HepG2 (cell line): ENCODE measurements at regions not wholly inside any gene's neighbourhood (a gene's known extent, or its start where the extent isn't known, plus 50 kb on each side); places are given as distances from the start of the nearest gene placed in this dataset.

Source experiments
- ATAC-seq: fragments of 200-7000 bp; cut with Tn5 transposase; 3 replicates; pipeline ENCODE4 v1.9.1; 2020; ENCODE audit warnings: mild to moderate bottlenecking, moderate library complexity
- BruUV-seq: library from RNA; stranded (reverse); fragments of 400-500 nt; replicated peaks from 2 replicates; lab custom pipeline; 2021; lab: Mats Ljungman, UMichigan
- CTCF ChIA-PET: fragments of 300-600 bp; formaldehyde crosslinking; extraction: SDS; loops from one replicate; lab custom pipeline; 2021; ENCODE audit warnings: low total read pairs, inconsistent platforms, low intra/inter-chr PET ratio; lab: Yijun Ruan, JAX
- POLR2A ChIA-PET: fragments of 350-600 bp; sonication (Branson Sonifier 250); formaldehyde crosslinking; loops from one replicate; lab custom pipeline; 2020; ENCODE audit warnings: antibody characterized with exemption, inconsistent platforms; lab: Yijun Ruan, JAX
- DNase-seq: peaks from one replicate; pipeline ENCODE4 v3.0.0-alpha.2; 2015; ENCODE audit warnings: low spot score
- FAIRE-seq: peaks from 3 replicates; lab custom pipeline; 2011; peaks lifted over from hg19 to GRCh38; lab: Jason Lieb, UNC
- H2AFZ ChIP-seq: one replicate; pipeline ENCODE4 v1.6.1; 2011; ENCODE audit warnings: low read length, inconsistent platforms
- H3K27ac ChIP-seq: fragments of 300-600 bp; 3 replicates; pipeline ENCODE4 v1.8.0; 2011; ENCODE audit warnings: mixed run types, mild to moderate bottlenecking, mixed read lengths, low read length, inconsistent platforms; ENCODE audit not compliant: insufficient read depth; ENCODE audit errors: extremely low read length
- H3K27me3 ChIP-seq, 2 experiments: fragments of 200-600 bp in 1 of 2; 2 replicates in 1 of 2; 3 replicates in 1 of 2; pipeline versions ENCODE4 v1.6.0 to v1.8.0; 2011; ENCODE audit warnings: low read length in 2 of 2, mild to moderate bottlenecking in 2 of 2, moderate library complexity in 2 of 2, inconsistent platforms in 1 of 2; ENCODE audit not compliant: insufficient read depth in 2 of 2, control insufficient read depth in 1 of 2
- H3K36me3 ChIP-seq, 2 experiments: fragments of 200-600 bp in 1 of 2; replicated peaks in 1 of 2; 2 replicates in 1 of 2; 3 replicates in 1 of 2; pipeline versions ENCODE4 v1.5.1 to v1.8.0; 2011; ENCODE audit warnings: low read length in 2 of 2, inconsistent platforms in 1 of 2; ENCODE audit not compliant: insufficient read depth in 2 of 2, control insufficient read depth in 1 of 2
- H3K4me1 ChIP-seq: 2 replicates; pipeline ENCODE4 v1.5.1; 2012; ENCODE audit warnings: low read length, inconsistent platforms; ENCODE audit not compliant: insufficient read depth
- H3K4me2 ChIP-seq: 2 replicates; pipeline ENCODE4 v1.6.0; 2011; ENCODE audit warnings: low read depth, low read length, inconsistent platforms
- H3K4me3 ChIP-seq, 3 experiments: fragments of 200-600 bp in 1 of 3; sonication (generic), shearing (Covaris generic) in 1 of 3; replicated peaks in 1 of 3; 2 replicates each; pipeline ENCODE4 v1.5.1; 2011 to 2016; ENCODE audit warnings: low read length in 3 of 3, inconsistent platforms in 2 of 3, low read depth in 2 of 3, mild to moderate bottlenecking in 2 of 3, control low read depth in 1 of 3, mixed read lengths in 1 of 3; ENCODE audit not compliant: insufficient read depth in 1 of 3
- H3K79me2 ChIP-seq: one replicate; pipeline ENCODE4 v1.6.1; 2011; ENCODE audit warnings: low read length, inconsistent platforms; ENCODE audit not compliant: insufficient read depth
- H3K9ac ChIP-seq: 2 replicates; pipeline ENCODE4 v1.6.0; 2011; ENCODE audit warnings: mild to moderate bottlenecking, low read depth, low read length, inconsistent platforms; ENCODE audit not compliant: insufficient read depth
- H3K9me3 ChIP-seq: 2 replicates; pipeline ENCODE4 v1.5.1; 2012; ENCODE audit warnings: mild to moderate bottlenecking, low read length
- H4K20me1 ChIP-seq: 2 replicates; pipeline ENCODE4 v1.6.0; 2011; ENCODE audit warnings: inconsistent platforms, mild to moderate bottlenecking, low read length, moderate library complexity; ENCODE audit not compliant: insufficient read depth
- FOXA3 ChIP-seq: IDR thresholded peaks from 2 replicates; pipeline ENCODE4 v1.6.1; 2016; ENCODE audit warnings: missing genetic modification reagents, missing compliant biosample characterization
- GLI4 ChIP-seq: sonication (generic); formaldehyde crosslinking; IDR thresholded peaks from 2 replicates; pipeline ENCODE4 v1.5.1; 2020; ENCODE audit warnings: missing genetic modification reagents, mild to moderate bottlenecking, moderate library complexity, borderline replicate concordance
- IKZF4 ChIP-seq: sonication (generic); formaldehyde crosslinking; IDR thresholded peaks from 2 replicates; pipeline ENCODE4 v1.5.1; 2020; ENCODE audit warnings: borderline replicate concordance, mild to moderate bottlenecking, low read depth, missing genetic modification reagents; ENCODE audit errors: not compliant biosample characterization
- PAF1 ChIP-seq: IDR thresholded peaks from 2 replicates; pipeline ENCODE4 v1.6.1; 2016; ENCODE audit warnings: missing genetic modification reagents, missing compliant biosample characterization
- SRSF1 ChIP-seq: fragments of 200-400 bp; formaldehyde crosslinking; optimal IDR thresholded peaks from 2 replicates; pipeline ENCODE3; 2017; ENCODE audit warnings: mild to moderate bottlenecking, low read depth, low read length, moderate library complexity
- STAT5B ChIP-seq: sonication (generic); formaldehyde crosslinking; IDR thresholded peaks from 2 replicates; pipeline ENCODE4 v1.4.0; 2020; ENCODE audit warnings: missing genetic modification reagents
- WGBS: methylation state at CpG from one replicate; pipeline ENCODE4 v1.1.6; 2017; ENCODE audit warnings: low lambda C conversion rate; 5-methylcytosine and 5-hydroxymethylcytosine counted together
- in situ Hi-C: cut with HindIII; loops from 2 replicates; pipeline ENCODE4 v1.10.0; 2017; ENCODE audit warnings: low pct_unique_long_range_greater_than_20kb; ENCODE audit not compliant: extremely low pct_ligation_motif_present
- intact Hi-C: fragments of 100-400 bp; cut with micrococcal nuclease; formaldehyde crosslinking; loops from one replicate; pipeline ENCODE4 v1.10.0; 2022; ENCODE audit not compliant: unreplicated experiment
- TF ChIP-seq, protein P1 (sequence below): sonication (generic); formaldehyde crosslinking; IDR thresholded peaks from 2 replicates; pipeline ENCODE4 v1.5.0; 2020; ENCODE audit warnings: missing genetic modification reagents, mild to moderate bottlenecking, borderline replicate concordance
- TF ChIP-seq, protein P2 (sequence below): sonication (generic); formaldehyde crosslinking; IDR thresholded peaks from 2 replicates; pipeline ENCODE4 v1.4.0; 2020; ENCODE audit warnings: missing genetic modification reagents
- TF ChIP-seq, protein P3 (sequence below): sonication (generic); formaldehyde crosslinking; IDR thresholded peaks from 2 replicates; pipeline ENCODE4 v1.4.0; 2020; ENCODE audit warnings: missing genetic modification reagents, low read depth, mild to moderate bottlenecking, borderline replicate concordance

DNA sequence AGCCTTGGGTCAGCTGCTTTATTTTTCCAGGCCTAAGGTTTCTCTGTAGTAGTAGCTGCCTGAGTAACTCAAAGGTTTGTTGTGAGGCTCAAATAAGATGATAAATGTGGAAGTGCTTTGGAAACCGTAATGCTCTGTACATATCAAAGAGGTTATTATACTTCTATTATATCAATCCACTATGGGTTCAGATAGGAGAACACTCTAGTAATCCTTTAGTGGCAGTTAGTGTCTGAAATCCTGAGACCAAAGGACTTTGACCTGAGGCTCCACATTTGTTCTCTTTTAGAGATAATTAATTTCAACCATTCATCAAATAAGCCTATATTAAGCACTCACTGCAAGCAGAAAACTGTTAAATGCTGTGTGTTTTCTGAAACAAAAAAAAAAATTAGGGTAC is 128.6 kb upstream of the BCL6 start:
- Histone ChIP-seq H3K9me3 (no peaks in the 10 kb centered on the region), H3K79me2 (no peaks in the 10 kb centered on the region), H3K4me1 (peaks cover 13% of the 10 kb centered on the region), H3K4me2 (no peak overlapping the region), H3K27ac (no peak overlapping the region), H4K20me1 (no peaks in the 10 kb centered on the region), H3K36me3 (no peaks in the 10 kb centered on the region), H3K27me3 (no peaks in the 10 kb centered on the region), H3K9ac (no peak overlapping the region), H2AFZ (no peak overlapping the region), H3K4me3 (no peak overlapping the region)
- BruUV-seq: no TSS peak
- intact Hi-C loops (no loop called here), in situ Hi-C loops (no loop called here)
- DNase-seq (no peak), FAIRE-seq (no peak), ATAC-seq (no peak)
- TF ChIP-seq, protein P1, sequence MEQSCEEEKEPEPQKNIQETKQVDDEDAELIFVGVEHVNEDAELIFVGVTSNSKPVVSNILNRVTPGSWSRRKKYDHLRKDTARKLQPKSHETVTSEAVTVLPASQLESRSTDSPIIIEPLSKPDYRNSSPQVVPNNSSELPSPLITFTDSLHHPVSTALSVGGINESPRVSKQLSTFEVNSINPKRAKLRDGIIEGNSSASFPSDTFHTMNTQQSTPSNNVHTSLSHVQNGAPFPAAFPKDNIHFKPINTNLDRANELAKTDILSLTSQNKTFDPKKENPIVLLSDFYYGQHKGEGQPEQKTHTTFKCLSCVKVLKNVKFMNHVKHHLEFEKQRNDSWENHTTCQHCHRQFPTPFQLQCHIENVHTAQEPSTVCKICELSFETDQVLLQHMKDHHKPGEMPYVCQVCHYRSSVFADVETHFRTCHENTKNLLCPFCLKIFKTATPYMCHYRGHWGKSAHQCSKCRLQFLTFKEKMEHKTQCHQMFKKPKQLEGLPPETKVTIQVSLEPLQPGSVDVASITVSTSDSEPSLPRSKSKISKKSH (CRISPR knock-in tag): no peak
- TF ChIP-seq FOXA3 (no peak), IKZF4 (CRISPR knock-in tag) (no peak), GLI4 (CRISPR knock-in tag) (no peak), STAT5B (CRISPR knock-in tag) (no peak), SRSF1 (no peak), PAF1 (CRISPR knock-in tag) (no peak)
- TF ChIP-seq, protein P2, sequence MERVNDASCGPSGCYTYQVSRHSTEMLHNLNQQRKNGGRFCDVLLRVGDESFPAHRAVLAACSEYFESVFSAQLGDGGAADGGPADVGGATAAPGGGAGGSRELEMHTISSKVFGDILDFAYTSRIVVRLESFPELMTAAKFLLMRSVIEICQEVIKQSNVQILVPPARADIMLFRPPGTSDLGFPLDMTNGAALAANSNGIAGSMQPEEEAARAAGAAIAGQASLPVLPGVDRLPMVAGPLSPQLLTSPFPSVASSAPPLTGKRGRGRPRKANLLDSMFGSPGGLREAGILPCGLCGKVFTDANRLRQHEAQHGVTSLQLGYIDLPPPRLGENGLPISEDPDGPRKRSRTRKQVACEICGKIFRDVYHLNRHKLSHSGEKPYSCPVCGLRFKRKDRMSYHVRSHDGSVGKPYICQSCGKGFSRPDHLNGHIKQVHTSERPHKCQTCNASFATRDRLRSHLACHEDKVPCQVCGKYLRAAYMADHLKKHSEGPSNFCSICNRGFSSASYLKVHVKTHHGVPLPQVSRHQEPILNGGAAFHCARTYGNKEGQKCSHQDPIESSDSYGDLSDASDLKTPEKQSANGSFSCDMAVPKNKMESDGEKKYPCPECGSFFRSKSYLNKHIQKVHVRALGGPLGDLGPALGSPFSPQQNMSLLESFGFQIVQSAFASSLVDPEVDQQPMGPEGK (CRISPR knock-in tag): no peak
- TF ChIP-seq, protein P3, sequence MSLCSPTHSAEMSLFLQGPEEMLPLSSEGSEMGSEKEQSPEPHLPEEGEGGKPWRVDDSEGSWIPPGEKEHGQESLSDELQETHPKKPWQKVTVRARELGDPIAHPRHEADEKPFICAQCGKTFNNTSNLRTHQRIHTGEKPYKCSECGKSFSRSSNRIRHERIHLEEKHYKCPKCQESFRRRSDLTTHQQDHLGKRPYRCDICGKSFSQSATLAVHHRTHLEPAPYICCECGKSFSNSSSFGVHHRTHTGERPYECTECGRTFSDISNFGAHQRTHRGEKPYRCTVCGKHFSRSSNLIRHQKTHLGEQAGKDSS (CRISPR knock-in tag): no peak
- CTCF ChIA-PET: no interaction called here
- POLR2A ChIA-PET: no interaction called here
- 64% methylated on average over 1 of the region's 1 CpG for WGBS
